ENCODE measurements at regions not wholly inside any gene's neighbourhood (a gene's known extent, or its start where the extent isn't known, plus 50 kb on each side); places are given as distances from the start of the nearest gene placed in this dataset.

GRCh38 chr11:112525844-112526590, 265.4 kb upstream of the PLET1 start:
- H2BK120ac ChIP-seq (ENCODE audit: low read depth, low read length): no peak overlapping the region
- no peaks in the 10 kb centered on the region for H3K36me3 ChIP-seq (ENCODE audit: control insufficient read depth, insufficient read depth, low read length)
- WGBS, 2 experiments (ENCODE audit: extremely low coverage in 2 of 2, insufficient read length in 1 of 2): 78% methylated on average over 3 of the region's 7 CpGs; no CpG with 5 or more reads in 1 of the 2 experiments
- no peak overlapping the region for H3K4me2 ChIP-seq (ENCODE audit: low read depth, low read length)
- H4K5ac ChIP-seq (ENCODE audit: low read depth, low read length): no peak overlapping the region
- no peaks in the 10 kb centered on the region for H4K20me1 ChIP-seq (ENCODE audit: insufficient read depth, low read length)
- H3K79me1 ChIP-seq (ENCODE audit: low read depth in 1 of 2, low read length in 2 of 2): no peaks in the 10 kb centered on the region
- peaks cover 22% of the 10 kb centered on the region for H3K27me3 ChIP-seq (ENCODE audit: control insufficient read depth, insufficient read depth, low read length)
- no peaks in the 10 kb centered on the region for H3K9me3 ChIP-seq (ENCODE audit: control insufficient read depth, insufficient read depth, low read length)
- no peak overlapping the region for H4K8ac ChIP-seq (ENCODE audit: low read depth in 2 of 2, low read length in 2 of 2)
- no peak overlapping the region for H2BK5ac ChIP-seq (ENCODE audit: low read depth, low read length, poor library complexity, severe bottlenecking)
- H2AK5ac ChIP-seq (ENCODE audit: low read depth, low read length): no peak overlapping the region
- intact Hi-C loops (cut with micrococcal nuclease): no loop called here
- H3K4me1 ChIP-seq (ENCODE audit: control insufficient read depth, insufficient read depth, low read length): no peaks in the 10 kb centered on the region
- H3K4me3 ChIP-seq (ENCODE audit: insufficient read depth, low read depth, low read length): no peak overlapping the region
- no peak overlapping the region for H2AK9ac ChIP-seq (replicated peaks; ENCODE audit: low read depth, low read length, poor library complexity)
- H2AFZ ChIP-seq (replicated peaks; ENCODE audit: low read length, poor library complexity): no peak overlapping the region
- H3K14ac ChIP-seq (replicated peaks; ENCODE audit: low read depth, low read length): no peak overlapping the region
- H3K23ac ChIP-seq (ENCODE audit: low read depth, low read length): no peak overlapping the region
- no peak overlapping the region for H3K18ac ChIP-seq (ENCODE audit: low read depth, low read length)
- BruUV-seq (replicated peaks): no TSS peak
- peaks cover 3% of the 10 kb centered on the region; the same call in 1 of the 2 replicates for H3K9me1 ChIP-seq (ENCODE audit: insufficient read depth, low read length)
- CTCF ChIA-PET: interaction anchor here (1.2 kb wide), 1 partner anchor 37 kb away, joined by 3 read pairs; no protein-coding TSS in a partner anchor
- no peak overlapping the region for H3K9ac ChIP-seq (ENCODE audit: low read depth, low read length)
- H3K4ac ChIP-seq (ENCODE audit: low read depth, low read length): no peak overlapping the region
- in situ Hi-C loops (cut with MboI; ENCODE audit: low sequenced_read_pairs): no loop called here
- H3K27ac ChIP-seq (ENCODE audit: insufficient read depth, low read length): no peak overlapping the region
- H4K91ac ChIP-seq (ENCODE audit: insufficient read depth, low read depth, low read length): no peak overlapping the region
- ATAC-seq (ENCODE audit: low read depth) (no peak), DNase-seq (no peak)
- POLR2A ChIA-PET (ENCODE audit: unreplicated experiment): no interaction called here
- TF ChIP-seq FOS (IDR thresholded peaks at IDR 0.05; ENCODE audit: low read depth, low read length) (no peak), NFE2L2 (IDR thresholded peaks at IDR 0.05; ENCODE audit: low read depth, low read length) (no peak), CEBPB (IDR thresholded peaks at IDR 0.05; ENCODE audit: low read depth, low read length) (no peak), MXI1 (IDR thresholded peaks at IDR 0.05; ENCODE audit: borderline replicate concordance, low read depth, low read length) (no peak), POLR2A (IDR thresholded peaks at IDR 0.05; ENCODE audit: low read depth, low read length) (no peak), MAZ (IDR thresholded peaks at IDR 0.05; ENCODE audit: borderline replicate concordance, low read depth, low read length) (no peak), BHLHE40 (IDR thresholded peaks at IDR 0.05; ENCODE audit: low read depth, low read length) (no peak), RFX5 (IDR thresholded peaks at IDR 0.05; ENCODE audit: low read depth, low read length) (no peak), SMC3 (IDR thresholded peaks at IDR 0.05; ENCODE audit: low read depth, low read length) (no peak), CHD1 (IDR thresholded peaks at IDR 0.05; ENCODE audit: low read depth, low read length) (no peak), USF2 (IDR thresholded peaks at IDR 0.05; ENCODE audit: low read depth, low read length) (no peak), RCOR1 (IDR thresholded peaks at IDR 0.05; ENCODE audit: insufficient replicate concordance, low read length) (no peak), RAD21 (IDR thresholded peaks at IDR 0.05; ENCODE audit: low read length) (no peak), MAFK (IDR thresholded peaks at IDR 0.05; ENCODE audit: low read depth, low read length) (no peak), CTCF (conservative IDR thresholded peaks at IDR 0.05; ENCODE audit: low read depth, low read length) (no peak), ELK1 (IDR thresholded peaks at IDR 0.05; ENCODE audit: borderline replicate concordance, low read depth, low read length) (no peak)
- dilution Hi-C loops (cut with HindIII; ENCODE audit: low sequenced_read_pairs, unreplicated experiment): no loop called here
- no peak overlapping the region for H2BK20ac ChIP-seq (ENCODE audit: low read depth, low read length)
- no peak overlapping the region for H3K56ac ChIP-seq (ENCODE audit: extremely low read depth, insufficient read depth, low read length)
- H2BK15ac ChIP-seq (ENCODE audit: low read depth, low read length): no peak overlapping the region
